GM13976 (cell line): ENCODE measurements at regions not wholly inside any gene's neighbourhood (a gene's known extent, or its start where the extent isn't known, plus 50 kb on each side); places are given as distances from the start of the nearest gene placed in this dataset.
A peak's percentile ranks its signal among the peaks of the same experiment; 100 is the strongest.

Source experiments
- DNase-seq: peaks from one replicate; pipeline ENCODE4 v3.0.0; 2012; ENCODE audit warnings: low spot score
- in situ Hi-C: fragments of 300-500 bp; cut with MboI; formaldehyde crosslinking; loops from one replicate; pipeline ENCODE4 v1.12.0; 2022; ENCODE audit warnings: low sequenced_read_pairs, mixed read lengths, inconsistent platforms; ENCODE audit not compliant: unreplicated experiment
- TF ChIP-seq, protein P1 (sequence below): IDR thresholded peaks from 2 replicates; pipeline ENCODE4 v1.5.1; 2012; ENCODE audit warnings: borderline replicate concordance, mild to moderate bottlenecking; ENCODE audit not compliant: insufficient read depth; ENCODE audit errors: extremely low read depth, missing control alignments, control extremely low read depth

DNA sequence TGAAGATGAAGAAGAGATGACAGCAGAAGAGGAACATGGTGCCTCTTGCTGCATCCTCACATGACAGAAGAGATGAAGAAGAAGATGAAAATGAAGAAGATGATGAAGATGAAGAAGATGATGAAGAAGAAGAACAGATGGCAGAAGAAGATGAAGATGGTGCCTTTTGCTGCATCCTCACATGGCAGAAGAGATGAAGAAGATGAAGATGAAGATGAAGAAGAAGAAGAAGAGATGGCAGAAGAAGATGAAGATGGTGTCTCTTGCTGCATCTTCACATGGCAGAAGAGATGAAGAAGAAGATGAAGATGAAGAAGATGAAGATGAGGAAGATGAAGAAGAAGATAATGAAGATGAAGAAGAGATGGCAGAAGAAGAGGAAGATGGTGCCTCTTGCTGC, 63.7 kb upstream of the HPF1 start:
- in situ Hi-C loops, result no loop called here
- no peak for DNase-seq

DNA sequence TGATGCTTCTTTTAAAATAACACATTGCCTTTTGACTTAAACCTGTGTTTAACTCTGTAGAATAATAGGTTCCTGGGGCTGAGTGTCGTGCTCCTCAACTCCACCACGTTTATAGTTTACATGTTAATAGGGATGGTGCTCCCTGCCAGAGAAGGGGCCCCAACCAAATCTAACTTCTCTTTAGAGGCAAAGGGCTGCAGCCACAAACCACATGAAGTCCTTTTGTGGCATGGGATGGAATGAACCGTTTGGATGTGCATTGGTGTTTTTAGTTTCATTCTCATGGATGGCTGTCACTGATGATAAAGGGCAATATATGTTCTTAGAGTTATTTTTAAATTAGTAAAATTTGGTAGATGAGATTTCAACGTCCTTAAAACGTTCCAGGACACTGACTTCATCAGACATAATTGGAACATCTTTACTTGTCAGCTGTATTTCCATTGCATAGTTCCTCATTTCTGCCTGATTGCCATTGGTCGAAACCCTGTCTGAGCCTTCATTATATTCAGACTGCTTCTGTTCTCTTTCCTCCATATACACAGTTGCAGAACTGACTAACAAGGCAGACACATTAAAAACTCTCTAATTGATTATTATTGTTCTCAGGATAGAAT, 60.4 kb upstream of the HPF1 start:
- TF ChIP-seq, protein P1, sequence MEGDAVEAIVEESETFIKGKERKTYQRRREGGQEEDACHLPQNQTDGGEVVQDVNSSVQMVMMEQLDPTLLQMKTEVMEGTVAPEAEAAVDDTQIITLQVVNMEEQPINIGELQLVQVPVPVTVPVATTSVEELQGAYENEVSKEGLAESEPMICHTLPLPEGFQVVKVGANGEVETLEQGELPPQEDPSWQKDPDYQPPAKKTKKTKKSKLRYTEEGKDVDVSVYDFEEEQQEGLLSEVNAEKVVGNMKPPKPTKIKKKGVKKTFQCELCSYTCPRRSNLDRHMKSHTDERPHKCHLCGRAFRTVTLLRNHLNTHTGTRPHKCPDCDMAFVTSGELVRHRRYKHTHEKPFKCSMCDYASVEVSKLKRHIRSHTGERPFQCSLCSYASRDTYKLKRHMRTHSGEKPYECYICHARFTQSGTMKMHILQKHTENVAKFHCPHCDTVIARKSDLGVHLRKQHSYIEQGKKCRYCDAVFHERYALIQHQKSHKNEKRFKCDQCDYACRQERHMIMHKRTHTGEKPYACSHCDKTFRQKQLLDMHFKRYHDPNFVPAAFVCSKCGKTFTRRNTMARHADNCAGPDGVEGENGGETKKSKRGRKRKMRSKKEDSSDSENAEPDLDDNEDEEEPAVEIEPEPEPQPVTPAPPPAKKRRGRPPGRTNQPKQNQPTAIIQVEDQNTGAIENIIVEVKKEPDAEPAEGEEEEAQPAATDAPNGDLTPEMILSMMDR, result no peak
- in situ Hi-C loops, result no loop called here
- DNase-seq, result no peak

More for the DNA sequence above, 63.7 kb upstream of the HPF1 start:
- TF ChIP-seq, protein P1, result no peak

DNA sequence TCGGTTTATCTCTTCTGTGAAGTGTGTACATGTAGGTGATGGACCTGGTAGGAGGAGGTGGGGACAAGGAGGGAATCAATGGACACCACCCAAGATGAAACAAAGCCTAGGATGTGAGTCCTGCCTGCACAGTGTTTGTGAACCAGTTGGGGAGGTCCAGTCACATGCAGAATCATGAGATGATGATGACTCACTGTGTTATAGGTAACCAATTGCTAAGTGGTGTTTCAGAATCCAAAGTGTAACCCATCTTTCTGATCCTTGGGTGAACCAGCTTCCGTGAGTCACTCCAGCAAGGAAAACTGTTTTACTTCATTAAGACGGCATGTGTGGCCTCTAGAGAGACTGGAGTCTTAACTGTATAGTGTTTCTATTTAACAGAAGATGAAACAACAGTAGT, 57.9 kb upstream of the HPF1 start:
- DNase-seq, result no peak
- TF ChIP-seq, protein P1, result no peak
- in situ Hi-C loops, result no loop called here

DNA sequence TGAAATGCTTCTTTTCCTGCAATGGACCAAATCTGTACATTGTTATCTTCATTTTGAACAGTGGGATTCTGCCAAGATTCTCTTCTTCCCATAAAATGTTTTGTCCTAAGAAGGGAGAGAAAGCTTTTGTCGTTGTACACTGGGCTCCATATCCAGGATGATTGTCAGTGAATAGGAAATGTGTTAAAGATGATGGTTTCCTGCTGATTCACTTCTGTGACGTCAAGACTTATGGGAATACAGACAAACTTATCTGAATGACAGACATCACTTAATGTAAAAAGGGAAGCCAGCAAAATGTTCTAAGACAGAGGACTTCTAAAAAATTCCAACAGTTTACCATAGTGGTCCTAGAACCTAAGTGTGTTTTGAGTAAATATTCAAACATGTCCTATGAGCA, 53.7 kb upstream of the HPF1 start:
- TF ChIP-seq, protein P1, result no peak
- DNase-seq, result no peak
- in situ Hi-C loops, result no loop called here

DNA sequence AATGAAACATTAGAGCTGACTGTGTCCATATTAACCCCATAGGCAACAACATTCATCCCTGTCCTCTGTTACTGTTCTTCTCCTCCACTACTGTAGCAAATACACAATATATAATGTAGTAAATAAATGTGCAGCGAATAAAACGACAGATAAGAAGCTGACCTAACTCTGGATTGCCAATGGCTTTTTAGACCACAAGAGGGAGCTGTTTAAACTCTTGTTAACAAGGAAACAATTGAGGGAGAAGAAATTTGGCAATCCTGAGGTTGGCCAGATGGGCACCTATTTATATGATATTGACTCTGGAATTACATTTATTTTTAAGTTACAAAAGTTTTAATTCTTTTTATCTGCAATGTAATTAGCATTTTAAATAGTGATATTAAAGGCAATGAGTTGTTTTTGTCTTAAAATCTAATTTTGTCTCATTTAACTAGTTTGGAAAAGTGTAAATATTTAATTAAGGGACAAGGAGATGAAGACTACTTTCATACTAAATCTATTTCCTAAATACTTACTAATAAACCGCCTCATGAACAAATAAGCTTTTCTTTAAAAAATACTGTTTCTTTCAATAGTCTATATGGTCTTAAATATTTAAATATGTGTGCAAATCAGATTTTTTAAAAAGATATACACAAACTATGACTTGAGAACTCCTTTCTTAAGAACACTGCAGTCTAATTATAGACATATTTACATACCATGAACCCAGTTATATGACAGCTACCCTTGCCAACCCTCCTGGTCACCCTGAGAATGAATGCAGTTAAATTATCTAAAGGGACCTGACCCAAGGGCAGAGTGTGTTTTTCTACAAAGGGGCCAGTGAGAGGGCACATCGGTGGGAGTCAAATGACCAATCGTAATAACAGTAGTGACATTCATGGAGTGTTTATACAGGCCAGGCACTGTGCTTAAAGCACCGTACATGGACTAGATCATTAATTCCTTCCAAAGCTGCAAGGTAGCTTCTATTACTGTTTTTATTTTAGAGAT, 52.9 kb upstream of the HPF1 start:
- DNase-seq, result peak; percentile 63
- in situ Hi-C loops, result no loop called here
- TF ChIP-seq, protein P1, result peak; percentile 59

DNA sequence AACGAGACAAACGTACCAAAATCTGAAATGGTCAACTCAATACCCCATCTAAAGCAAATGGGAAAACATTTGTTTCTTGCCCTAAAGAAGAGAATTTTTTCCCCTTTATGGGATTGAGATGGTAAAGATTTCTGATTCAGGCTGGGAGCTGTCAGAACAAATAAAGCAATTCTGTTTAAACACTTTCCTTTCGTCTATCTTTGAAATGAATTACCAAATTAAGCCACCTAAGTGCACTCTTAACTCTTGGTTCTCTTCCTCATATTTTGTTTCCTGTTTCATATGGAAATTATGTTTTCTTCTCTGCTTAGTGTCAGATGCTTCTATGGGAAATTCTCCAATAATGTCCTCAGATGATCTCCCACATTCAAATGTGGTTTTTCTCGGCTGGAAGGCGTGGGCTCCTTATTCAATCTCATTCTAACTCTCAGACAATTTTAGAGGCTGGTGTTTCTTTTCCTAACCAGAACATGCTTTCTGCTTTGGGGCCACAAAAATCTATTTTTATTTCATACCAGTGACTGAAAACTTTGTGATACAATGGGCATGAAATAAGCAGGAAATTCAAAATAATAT, 50.3 kb upstream of the HPF1 start:
- DNase-seq, result no peak
- in situ Hi-C loops, result loop anchor here (10.0 kb wide), 1 partner anchor 237 kb away; no protein-coding TSS in a partner anchor
- TF ChIP-seq, protein P1, result no peak
